Mammary epithelial cell (primary cell): ENCODE measurements at regions not wholly inside any gene's neighbourhood (a gene's known extent, or its start where the extent isn't known, plus 50 kb on each side); places are given as distances from the start of the nearest gene placed in this dataset.

Experiments used
- EZH2 ChIP-seq: IDR thresholded peaks from 2 replicates; pipeline ENCODE4 v1.6.1; 2012; ENCODE audit warnings: low read length, inconsistent platforms, borderline replicate concordance
- TF ChIP-seq, protein P1 (sequence below), 2 donors: IDR thresholded peaks in 1 of 2; conservative IDR thresholded peaks in 1 of 2; 2 replicates each; pipeline ENCODE4 v1.5.1; 2011 to 2012; ENCODE audit warnings: inconsistent platforms in 2 of 2, low read length in 2 of 2, mild to moderate bottlenecking in 2 of 2, control low read depth in 1 of 2, low read depth in 1 of 2; ENCODE audit not compliant: insufficient read depth in 1 of 2; ENCODE audit errors: extremely low read depth in 1 of 2

DNA sequence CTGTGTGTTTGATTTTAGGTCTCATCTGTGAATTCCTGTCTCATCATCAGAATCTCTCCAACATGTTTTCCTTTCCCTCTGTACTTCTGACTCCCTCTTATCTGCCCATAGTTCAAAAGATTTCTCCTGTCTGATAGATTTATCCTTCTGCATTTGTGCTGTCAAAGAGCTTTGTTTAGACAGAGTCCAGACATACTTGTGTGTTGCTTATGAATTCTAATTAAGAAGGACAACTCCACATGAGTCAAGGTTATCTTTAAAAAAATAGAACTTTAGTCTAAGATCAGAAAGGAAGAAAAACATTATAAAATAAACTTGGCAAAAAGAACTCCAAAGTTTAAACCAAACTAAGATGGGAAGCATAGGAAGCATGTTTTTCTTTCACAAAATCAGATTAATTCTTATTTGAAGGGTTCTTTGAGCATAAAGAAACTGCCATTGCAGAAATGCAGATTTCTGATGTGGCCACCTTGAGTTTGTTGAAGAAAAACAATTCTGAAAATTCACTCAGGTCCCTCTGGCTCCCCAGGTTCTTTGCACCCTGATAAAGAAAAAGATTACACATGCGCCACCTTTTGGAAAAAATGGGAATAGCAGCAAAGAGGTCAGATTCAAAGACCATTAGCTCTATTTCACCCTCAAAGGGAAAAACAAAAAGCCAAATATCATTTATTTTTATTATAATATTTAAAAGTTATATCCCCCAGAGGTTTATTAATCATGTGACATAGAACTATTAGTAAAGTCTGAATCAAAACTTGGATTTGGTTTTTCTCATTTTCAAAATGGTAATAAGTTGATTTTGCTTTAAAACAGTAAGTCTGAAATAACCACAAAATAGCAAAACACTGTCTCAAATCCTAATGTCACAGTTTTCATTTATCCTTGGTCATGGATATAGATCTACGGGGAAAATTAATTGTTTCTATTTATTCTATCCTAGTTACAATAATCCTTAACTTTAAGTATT, 143.7 kb upstream of the DCN start:
- TF ChIP-seq, protein P1, sequence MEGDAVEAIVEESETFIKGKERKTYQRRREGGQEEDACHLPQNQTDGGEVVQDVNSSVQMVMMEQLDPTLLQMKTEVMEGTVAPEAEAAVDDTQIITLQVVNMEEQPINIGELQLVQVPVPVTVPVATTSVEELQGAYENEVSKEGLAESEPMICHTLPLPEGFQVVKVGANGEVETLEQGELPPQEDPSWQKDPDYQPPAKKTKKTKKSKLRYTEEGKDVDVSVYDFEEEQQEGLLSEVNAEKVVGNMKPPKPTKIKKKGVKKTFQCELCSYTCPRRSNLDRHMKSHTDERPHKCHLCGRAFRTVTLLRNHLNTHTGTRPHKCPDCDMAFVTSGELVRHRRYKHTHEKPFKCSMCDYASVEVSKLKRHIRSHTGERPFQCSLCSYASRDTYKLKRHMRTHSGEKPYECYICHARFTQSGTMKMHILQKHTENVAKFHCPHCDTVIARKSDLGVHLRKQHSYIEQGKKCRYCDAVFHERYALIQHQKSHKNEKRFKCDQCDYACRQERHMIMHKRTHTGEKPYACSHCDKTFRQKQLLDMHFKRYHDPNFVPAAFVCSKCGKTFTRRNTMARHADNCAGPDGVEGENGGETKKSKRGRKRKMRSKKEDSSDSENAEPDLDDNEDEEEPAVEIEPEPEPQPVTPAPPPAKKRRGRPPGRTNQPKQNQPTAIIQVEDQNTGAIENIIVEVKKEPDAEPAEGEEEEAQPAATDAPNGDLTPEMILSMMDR (conservative IDR thresholded peaks at IDR 0.05 in 1 of 2, IDR thresholded peaks at IDR 0.05 in 1 of 2; ENCODE audit: extremely low read depth in 1 of 2, insufficient read depth in 1 of 2, low read depth in 1 of 2, low read length in 2 of 2) = peak; percentile 78 to 79
- no peak for TF ChIP-seq EZH2
